ENCODE measurements at regions not wholly inside any gene's neighbourhood (a gene's known extent, or its start where the extent isn't known, plus 50 kb on each side); places are given as distances from the start of the nearest gene placed in this dataset.
A peak's percentile ranks its signal among the peaks of the same experiment; 100 is the strongest.
"Not testable (repeated sequence)": the region's sequence is repeated elsewhere in the genome, so short reads cannot be mapped to it uniquely, and the experiment has no call there.

GRCh38 chr12:127162902-127163301 is 1104.1 kb upstream of the TMEM132C start:
- DNase-seq, result peak; percentile 3

GRCh38 chr12:127165567-127166392 is 1101.2 kb upstream of the TMEM132C start:
- DNase-seq, result peak; percentile 77

- no peak for DNase-seq
These were observed 1097.4 kb upstream of the TMEM132C start for GRCh38 chr12:127169321-127170181.

GRCh38 chr12:127170226-127171180 is 1096.5 kb upstream of the TMEM132C start:
- DNase-seq, result no peak

DNA sequence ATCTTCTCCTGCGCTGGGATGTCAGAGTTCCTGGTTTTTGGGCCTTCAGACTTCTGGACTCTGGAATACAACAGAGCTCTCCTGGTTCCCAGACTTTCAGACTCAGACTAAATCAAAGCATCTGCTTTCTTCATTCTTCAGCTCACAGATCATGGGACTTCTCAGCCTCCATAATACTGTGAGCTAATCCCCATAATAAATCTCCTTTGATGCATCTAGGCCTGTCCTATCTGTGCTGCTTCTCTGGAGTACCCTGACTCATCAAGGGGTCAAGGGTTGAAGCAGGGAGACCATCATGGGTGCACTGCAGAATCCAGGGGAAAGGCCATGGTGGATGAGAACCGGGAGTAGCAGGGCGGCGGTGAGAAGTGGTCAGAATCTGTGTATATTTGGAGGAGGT is 1094.1 kb upstream of the TMEM132C start:
- DNase-seq, result no peak

DNA sequence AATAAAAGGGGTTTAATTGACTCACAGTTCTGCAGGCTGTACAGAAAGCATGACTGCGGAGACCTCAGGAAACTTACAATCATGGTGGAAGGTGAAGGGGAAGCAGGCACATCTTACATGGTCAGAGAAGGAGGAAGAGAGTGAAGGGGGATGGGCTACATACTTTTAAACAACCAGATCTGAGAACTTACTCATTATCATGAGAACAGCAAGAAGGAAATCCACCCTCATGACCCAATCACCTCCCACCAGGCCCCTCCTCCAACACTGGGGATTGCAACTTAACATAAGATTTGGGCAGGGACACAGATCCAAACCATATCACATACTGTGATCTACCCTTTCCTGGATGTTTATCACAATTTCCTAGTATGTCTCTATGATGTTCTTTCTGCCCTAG is 1093.0 kb upstream of the TMEM132C start:
- not testable (repeated sequence) for DNase-seq

- DNase-seq, result no peak
These were observed 1092.1 kb upstream of the TMEM132C start for GRCh38 chr12:127174881-127175280.

DNA sequence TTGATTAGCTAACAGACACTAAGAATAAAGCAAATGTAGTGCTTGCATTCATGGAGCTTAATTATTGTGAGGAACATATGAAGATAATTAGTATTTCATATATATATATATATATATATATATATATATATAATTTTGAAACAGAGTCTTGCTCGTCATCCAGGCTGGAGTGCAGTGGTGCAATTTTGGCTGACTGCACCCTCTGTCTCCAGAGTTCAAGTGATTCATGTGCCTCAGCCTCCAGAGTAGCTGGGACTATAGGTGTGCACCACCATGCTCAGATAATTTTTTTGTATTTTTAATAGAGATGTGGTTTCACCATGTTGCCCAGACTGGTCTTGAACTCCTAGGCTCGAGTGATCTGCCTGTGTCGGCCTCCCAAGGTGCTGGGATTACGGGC is 1091.6 kb upstream of the TMEM132C start:
- DNase-seq, result no peak

- DNase-seq, result no peak
These were observed 1090.2 kb upstream of the TMEM132C start for GRCh38 chr12:127176804-127177203.

DNA sequence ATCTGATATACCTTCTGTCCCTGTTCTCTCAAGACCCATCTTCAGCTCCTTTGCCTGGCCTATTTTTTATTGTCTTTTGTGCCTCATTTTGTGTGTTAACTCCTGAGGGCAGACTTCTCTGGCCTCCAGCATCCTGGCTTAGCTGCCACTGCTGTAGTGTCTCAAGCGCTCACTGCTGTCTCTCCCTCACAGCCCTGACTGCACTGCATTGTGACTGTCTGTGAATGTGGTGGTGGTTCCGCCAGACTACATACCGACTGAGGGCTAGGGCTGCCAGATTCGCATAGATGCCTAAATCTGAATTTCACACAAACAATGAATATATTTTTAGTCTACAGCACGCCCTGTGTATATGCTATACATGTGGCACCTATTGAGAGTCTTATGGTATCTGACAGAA is 1088.9 kb upstream of the TMEM132C start:
- no peak for DNase-seq

DNA sequence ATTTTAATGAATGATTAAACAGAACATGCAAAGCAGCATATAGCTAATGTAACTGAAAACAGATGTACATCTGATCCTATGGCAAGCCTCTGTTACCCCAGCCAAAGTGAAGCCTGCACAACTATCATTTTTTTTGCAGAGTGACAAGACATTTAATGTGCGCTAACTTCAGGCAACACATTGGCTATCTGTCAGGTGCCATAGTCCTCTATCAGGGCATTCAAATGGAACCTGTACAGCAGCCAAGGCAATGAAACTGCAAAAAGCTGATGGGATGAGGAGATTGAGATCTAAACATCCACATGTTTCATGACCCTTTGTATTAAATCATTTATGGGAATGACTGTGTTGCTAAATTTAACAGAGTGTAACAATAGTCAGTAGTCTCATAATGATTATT is 1088.5 kb upstream of the TMEM132C start:
- no peak for DNase-seq

DNA sequence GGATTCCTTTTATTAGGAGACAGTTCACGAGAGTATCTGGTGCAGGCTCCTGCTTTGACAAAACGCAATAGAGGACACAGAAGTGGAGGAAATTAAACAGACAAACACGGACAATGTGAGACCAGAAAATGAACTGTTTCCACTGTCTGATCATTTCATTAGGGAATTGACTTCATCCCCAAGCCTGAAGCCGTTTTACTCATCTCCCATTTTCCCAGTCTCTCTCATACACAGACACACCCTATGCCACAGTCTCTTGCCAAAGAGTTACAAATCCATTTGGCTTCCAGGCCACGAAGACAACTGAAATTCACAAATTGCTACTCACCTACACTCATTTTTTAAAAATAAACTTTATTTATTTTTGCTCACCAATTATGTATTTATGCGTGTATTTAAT is 1087.8 kb upstream of the TMEM132C start:
- no peak for DNase-seq

DNA sequence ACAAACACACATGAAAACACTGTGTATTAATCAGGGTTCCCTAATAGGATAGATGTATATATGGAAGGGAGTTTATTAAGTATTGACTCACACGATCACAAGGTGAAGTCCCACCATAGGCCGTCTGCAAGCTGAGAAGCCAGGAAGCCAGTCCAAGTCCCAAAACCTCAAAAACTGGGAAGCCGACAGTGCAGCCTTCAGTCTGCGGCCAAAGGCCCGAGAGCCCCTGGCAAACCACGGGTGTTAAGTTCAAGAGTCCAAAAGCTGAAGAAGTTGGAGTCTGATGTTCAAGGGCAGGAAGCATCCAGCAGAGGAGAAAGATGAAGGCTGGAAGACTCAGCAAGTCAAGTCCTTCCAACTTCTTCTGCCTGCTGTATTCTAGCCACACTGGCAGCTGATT is 1085.0 kb upstream of the TMEM132C start:
- no peak for DNase-seq

- DNase-seq, result no peak
These were observed 1077.0 kb upstream of the TMEM132C start for GRCh38 chr12:127189992-127190391.

- no peak for DNase-seq
These were observed 1075.8 kb upstream of the TMEM132C start for GRCh38 chr12:127191129-127191528.

GRCh38 chr12:127192391-127192790 is 1074.6 kb upstream of the TMEM132C start:
- DNase-seq, result no peak

- no peak for DNase-seq
These were observed 1073.6 kb upstream of the TMEM132C start for GRCh38 chr12:127193341-127193740.

DNA sequence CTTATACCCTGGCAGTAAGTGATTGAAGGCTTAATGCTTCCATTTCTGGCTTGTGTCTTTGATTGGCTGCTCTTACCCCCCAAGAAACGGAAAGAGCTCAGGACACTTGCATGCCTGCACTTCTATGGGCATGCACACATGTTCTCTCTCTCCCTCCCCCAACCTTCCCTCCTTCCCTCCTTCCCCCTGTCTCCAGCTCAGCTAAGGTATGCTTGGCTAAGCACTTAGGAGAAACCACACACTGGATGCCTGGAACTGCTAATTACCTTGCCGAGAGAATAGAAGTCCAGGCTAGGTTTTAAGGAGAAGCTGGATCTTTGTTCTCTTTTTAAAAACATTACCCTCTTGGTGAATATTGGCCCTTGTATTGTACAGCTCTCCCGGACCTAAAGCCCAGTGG is 1072.8 kb upstream of the TMEM132C start:
- DNase-seq, result no peak

- DNase-seq, result no peak
These were observed 1061.0 kb upstream of the TMEM132C start for GRCh38 chr12:127205781-127206555.

DNA sequence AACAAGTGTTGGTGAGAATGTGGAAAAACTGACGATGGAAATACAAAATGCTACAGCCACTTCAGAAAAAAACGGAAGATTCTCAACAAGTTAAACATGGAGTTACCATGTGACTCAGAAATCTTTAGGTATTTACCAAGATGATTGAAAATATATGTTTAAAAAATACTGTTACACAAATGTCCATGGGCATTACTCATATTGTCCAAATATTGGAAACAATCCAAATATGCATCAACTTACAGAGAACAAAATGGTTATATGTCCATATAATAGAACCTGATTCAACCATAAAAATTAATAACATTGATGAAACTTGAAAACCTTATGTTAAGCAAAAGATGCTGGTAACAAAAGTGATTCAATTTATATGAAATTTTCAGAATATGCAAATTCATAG is 1057.7 kb upstream of the TMEM132C start:
- DNase-seq, result no peak

- DNase-seq, result no peak
These were observed 1052.8 kb upstream of the TMEM132C start for GRCh38 chr12:127214186-127214585.

DNA sequence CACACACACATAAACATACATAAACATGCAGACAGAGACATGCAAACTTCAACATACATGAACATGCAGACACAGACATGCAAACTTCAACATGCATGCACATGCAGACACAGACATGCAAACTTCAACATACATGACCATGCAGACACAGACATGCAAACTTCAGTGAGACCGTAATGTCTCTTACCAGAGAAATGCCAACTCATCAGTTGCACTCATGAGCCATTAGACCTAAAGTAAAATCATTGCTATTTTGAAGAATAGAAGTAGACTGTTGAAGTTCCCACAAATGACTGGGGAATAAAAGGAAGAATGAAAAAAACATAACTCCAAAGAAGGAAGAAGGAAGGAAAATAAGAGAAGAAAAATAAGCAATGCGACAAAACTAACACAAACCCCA is 1044.0 kb upstream of the TMEM132C start:
- DNase-seq, result no peak
